Body of pancreas (tissue), 4 donors: ENCODE measurements at regions not wholly inside any gene's neighbourhood (a gene's known extent, or its start where the extent isn't known, plus 50 kb on each side); places are given as distances from the start of the nearest gene placed in this dataset.

Experiments used
- ATAC-seq: fragments of 150-250 bp; one replicate; pipeline ENCODE4 v1.9.1; 2016
- DNase-seq, 4 donors: peaks; one replicate each; pipeline ENCODE4 v3.0.0-alpha.2; 2019
- H3K27ac ChIP-seq, 4 donors: fragments of 200-600 bp; sonication (generic); 1 replicate in 3 of 4; 2 replicates in 1 of 4; pipeline versions ENCODE4 v1.5.1 to v1.6.1; 2016 to 2019; ENCODE audit warnings: mild to moderate bottlenecking in 1 of 4, mixed read lengths in 1 of 4, moderate library complexity in 1 of 4
- H3K27me3 ChIP-seq, 2 donors: fragments of 200-600 bp; sonication (generic); one replicate each; pipeline ENCODE4 v1.6.0; 2016; ENCODE audit warnings: mild to moderate bottlenecking in 1 of 2
- H3K36me3 ChIP-seq, 2 donors: fragments of 200-600 bp; sonication (generic); replicated peaks in 1 of 2; 2 replicates each; pipeline ENCODE4 v1.5.1; 2016; ENCODE audit warnings: low read depth in 2 of 2; ENCODE audit not compliant: insufficient read depth in 1 of 2
- H3K4me1 ChIP-seq: fragments of 200-600 bp; sonication (generic); one replicate; pipeline ENCODE4 v1.6.0; 2016
- H3K4me3 ChIP-seq, 2 donors: fragments of 200-600 bp; sonication (generic); 1 replicate in 1 of 2; 2 replicates in 1 of 2; pipeline ENCODE4 v1.5.1; 2016 to 2019
- H3K9me3 ChIP-seq, 3 donors: fragments of 200-600 bp; sonication (generic); 1 replicate in 2 of 3; 2 replicates in 1 of 3; pipeline ENCODE4 v1.5.1; 2016
- POLR2A ChIP-seq, 3 donors: fragments of 450-650 bp; IDR thresholded peaks; one replicate each; pipeline ENCODE4 v1.6.1; 2016; ENCODE audit warnings: antibody characterized with exemption in 3 of 3, mild to moderate bottlenecking in 2 of 3
- WGBS, 2 donors: methylation state at CpG; one replicate each; pipeline ENCODE4 v1.1.5; 2017; 5-methylcytosine and 5-hydroxymethylcytosine counted together
- intact Hi-C: fragments of 100-400 bp; cut with DNase I; formaldehyde crosslinking; loops from one replicate; pipeline ENCODE4 v1.15.1; 2023
- TF ChIP-seq, protein P1 (sequence below), 7 experiments: fragments of 450-650 bp in 4 of 7; fragments of 200-600 bp in 3 of 7; sonication (generic) in 3 of 7; IDR thresholded peaks; one replicate each; pipeline ENCODE4 v1.5.1; 2016 to 2019; ENCODE audit warnings: antibody characterized with exemption in 7 of 7

- intact Hi-C loops = no loop called here
- ATAC-seq (no peak), DNase-seq (no peak)
- no peaks in the 10 kb centered on the region for H3K4me1 ChIP-seq
- WGBS, 2 donors = 88 to 97% methylated on average over 5 of the region's 5 CpGs
- H3K9me3 ChIP-seq = no peaks in the 10 kb centered on the region
- H3K27me3 ChIP-seq = no peaks in the 10 kb centered on the region
- H3K4me3 ChIP-seq = no peak overlapping the region
- no peak overlapping the region for H3K27ac ChIP-seq
- H3K36me3 ChIP-seq = no peaks in the 10 kb centered on the region
- TF ChIP-seq POLR2A (IDR thresholded peaks at IDR 0.05) = no peak
- TF ChIP-seq, protein P1, sequence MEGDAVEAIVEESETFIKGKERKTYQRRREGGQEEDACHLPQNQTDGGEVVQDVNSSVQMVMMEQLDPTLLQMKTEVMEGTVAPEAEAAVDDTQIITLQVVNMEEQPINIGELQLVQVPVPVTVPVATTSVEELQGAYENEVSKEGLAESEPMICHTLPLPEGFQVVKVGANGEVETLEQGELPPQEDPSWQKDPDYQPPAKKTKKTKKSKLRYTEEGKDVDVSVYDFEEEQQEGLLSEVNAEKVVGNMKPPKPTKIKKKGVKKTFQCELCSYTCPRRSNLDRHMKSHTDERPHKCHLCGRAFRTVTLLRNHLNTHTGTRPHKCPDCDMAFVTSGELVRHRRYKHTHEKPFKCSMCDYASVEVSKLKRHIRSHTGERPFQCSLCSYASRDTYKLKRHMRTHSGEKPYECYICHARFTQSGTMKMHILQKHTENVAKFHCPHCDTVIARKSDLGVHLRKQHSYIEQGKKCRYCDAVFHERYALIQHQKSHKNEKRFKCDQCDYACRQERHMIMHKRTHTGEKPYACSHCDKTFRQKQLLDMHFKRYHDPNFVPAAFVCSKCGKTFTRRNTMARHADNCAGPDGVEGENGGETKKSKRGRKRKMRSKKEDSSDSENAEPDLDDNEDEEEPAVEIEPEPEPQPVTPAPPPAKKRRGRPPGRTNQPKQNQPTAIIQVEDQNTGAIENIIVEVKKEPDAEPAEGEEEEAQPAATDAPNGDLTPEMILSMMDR (IDR thresholded peaks at IDR 0.05) = no peak
Measured at GRCh38 chr2:176934131-176934530, 278.5 kb upstream of the HNRNPA3 start.

DNA sequence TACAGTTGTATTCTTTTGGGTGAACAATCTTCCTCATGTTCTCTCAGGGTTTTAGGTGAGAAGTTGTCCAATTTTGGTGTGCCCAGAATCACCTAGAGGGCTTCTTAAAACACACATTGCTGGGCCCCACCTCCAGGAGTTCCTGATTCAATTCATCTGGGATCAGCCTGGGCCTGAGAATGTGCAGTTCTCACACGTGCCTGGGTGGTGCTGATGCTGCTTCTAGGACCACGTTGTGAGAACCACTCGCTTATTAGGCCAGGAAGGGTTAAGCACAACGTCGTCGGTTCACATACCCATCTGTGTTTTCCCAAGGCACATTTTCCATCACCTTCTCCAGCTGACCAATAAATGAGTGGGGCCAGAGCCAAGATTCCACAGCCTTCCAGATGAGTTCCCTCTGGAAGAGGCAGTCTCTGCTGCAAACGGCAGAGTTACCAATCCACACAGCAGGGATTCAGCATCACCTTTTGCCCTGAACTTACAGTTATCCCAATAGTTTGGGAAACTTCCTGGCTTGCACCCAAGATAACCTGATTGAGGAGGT, 277.7 kb upstream of the HNRNPA3 start:
- H3K27ac ChIP-seq = no peak overlapping the region
- intact Hi-C loops = no loop called here
- no peaks in the 10 kb centered on the region for H3K36me3 ChIP-seq
- no peak for DNase-seq
- no peak overlapping the region for H3K4me3 ChIP-seq
- H3K9me3 ChIP-seq = no peaks in the 10 kb centered on the region
- no peak for ATAC-seq
- no peaks in the 10 kb centered on the region for H3K27me3 ChIP-seq
- 27 to 36% methylated on average over 7 of the region's 7 CpGs for WGBS, 2 donors
- H3K4me1 ChIP-seq = no peaks in the 10 kb centered on the region
- TF ChIP-seq, protein P1 (IDR thresholded peaks at IDR 0.05) = no peak
- no peak for TF ChIP-seq POLR2A (IDR thresholded peaks at IDR 0.05)

DNA sequence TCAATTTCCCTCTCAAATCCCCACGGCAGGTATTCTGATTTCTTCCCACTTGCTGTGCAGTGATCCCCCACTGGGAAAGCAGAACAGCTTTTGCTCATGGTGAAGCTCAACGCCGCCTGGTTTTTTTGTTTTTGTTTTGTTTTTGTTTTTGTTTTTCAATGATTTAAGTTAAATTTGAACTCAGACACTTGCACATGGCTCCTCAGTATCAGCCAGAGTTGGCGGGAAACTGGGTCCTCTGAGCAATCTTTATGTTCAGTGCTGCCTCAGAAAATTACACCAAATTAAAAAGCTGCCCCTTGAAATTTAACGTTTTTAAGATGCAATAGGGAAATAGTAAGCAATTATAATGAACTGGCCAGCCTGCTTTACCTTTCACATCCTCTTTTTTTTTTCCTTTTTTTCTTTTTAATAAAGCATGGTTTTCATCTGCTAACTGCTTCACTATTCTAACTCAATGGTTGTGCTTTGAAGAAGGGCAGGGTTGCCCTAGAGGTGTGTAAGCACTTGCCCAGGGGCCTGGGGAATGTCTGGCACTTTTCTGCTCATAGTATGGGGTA, 277.0 kb upstream of the HNRNPA3 start:
- ATAC-seq (no peak), DNase-seq (no peak)
- WGBS, 2 donors = 42 to 70% methylated on average over 5 of the region's 5 CpGs
- intact Hi-C loops = no loop called here
- no peaks in the 10 kb centered on the region for H3K4me1 ChIP-seq
- no peak overlapping the region for H3K27ac ChIP-seq
- no peaks in the 10 kb centered on the region for H3K36me3 ChIP-seq
- no peak for TF ChIP-seq POLR2A (IDR thresholded peaks at IDR 0.05)
- TF ChIP-seq, protein P1 (IDR thresholded peaks at IDR 0.05) = no peak
- H3K9me3 ChIP-seq = no peaks in the 10 kb centered on the region
- no peak overlapping the region for H3K4me3 ChIP-seq
- no peaks in the 10 kb centered on the region for H3K27me3 ChIP-seq

- DNase-seq (no peak), ATAC-seq (no peak)
- Histone ChIP-seq H3K4me1 (no peaks in the 10 kb centered on the region), H3K36me3 (no peaks in the 10 kb centered on the region), H3K27ac (no peak overlapping the region), H3K27me3 (no peaks in the 10 kb centered on the region), H3K4me3 (no peak overlapping the region), H3K9me3 (no peaks in the 10 kb centered on the region)
- intact Hi-C loops = no loop called here
- 40 to 51% methylated on average over 3 of the region's 3 CpGs for WGBS, 2 donors
- no peak for TF ChIP-seq POLR2A (IDR thresholded peaks at IDR 0.05)
- TF ChIP-seq, protein P1 (IDR thresholded peaks at IDR 0.05) = no peak
Measured at GRCh38 chr2:176936410-176936809, 276.2 kb upstream of the HNRNPA3 start.

DNA sequence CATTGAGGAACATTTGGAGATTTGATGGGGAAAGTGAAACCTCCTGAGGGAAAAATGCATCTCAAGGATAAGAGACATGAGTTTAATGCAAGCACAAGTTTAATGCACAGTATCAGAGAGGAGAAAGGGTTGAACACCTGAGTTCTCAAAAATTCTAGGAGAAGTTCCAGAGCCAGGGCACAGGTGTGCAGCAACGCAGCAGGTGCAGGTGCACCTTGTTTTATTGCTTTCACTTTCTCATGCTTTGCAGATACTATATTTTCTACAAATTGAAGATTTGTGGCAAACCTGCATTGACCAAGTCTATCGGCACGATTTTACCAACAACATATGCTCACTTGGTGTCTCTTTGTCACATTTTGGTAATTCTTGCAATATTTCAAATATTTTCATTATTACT, 267.6 kb upstream of the HNRNPA3 start:
- Histone ChIP-seq H3K27me3 (no peaks in the 10 kb centered on the region), H3K27ac (no peak overlapping the region), H3K36me3 (no peaks in the 10 kb centered on the region), H3K4me1 (no peaks in the 10 kb centered on the region), H3K4me3 (no peak overlapping the region), H3K9me3 (no peaks in the 10 kb centered on the region)
- DNase-seq (no peak), ATAC-seq (no peak)
- WGBS, 2 donors = 74 to 84% methylated on average over 3 of the region's 3 CpGs
- no peak for TF ChIP-seq POLR2A (IDR thresholded peaks at IDR 0.05)
- TF ChIP-seq, protein P1 (IDR thresholded peaks at IDR 0.05) = no peak
- intact Hi-C loops = no loop called here
